SU-DHL-6 (cell line): ENCODE measurements at regions not wholly inside any gene's neighbourhood (a gene's known extent, or its start where the extent isn't known, plus 50 kb on each side); places are given as distances from the start of the nearest gene placed in this dataset.

Experiments
- H2AFZ ChIP-seq: fragments of 200-600 bp; sonication (generic); 2 replicates; pipeline ENCODE4 v1.6.1; 2014; ENCODE audit warnings: low read depth, mild to moderate bottlenecking, moderate library complexity, mixed read lengths, antibody characterized with exemption, low read length; ENCODE audit not compliant: severe bottlenecking
- H3F3A ChIP-seq: fragments of 200-600 bp; shearing (Covaris generic); 2 replicates; pipeline ENCODE4 v1.6.0; 2016; ENCODE audit warnings: antibody characterized with exemption, mild to moderate bottlenecking; ENCODE audit not compliant: insufficient read depth
- H3K27ac ChIP-seq: fragments of 200-600 bp; sonication (generic); 2 replicates; pipeline ENCODE4 v1.5.1; 2016; ENCODE audit warnings: low read depth, mild to moderate bottlenecking, low read length, moderate library complexity, mixed read lengths
- H3K27me3 ChIP-seq: fragments of 200-600 bp; sonication (generic), shearing (Covaris generic); 2 replicates; pipeline ENCODE4 v1.6.0; 2014; ENCODE audit warnings: mild to moderate bottlenecking, low read length
- H3K36me3 ChIP-seq: fragments of 200-600 bp; sonication (generic); 2 replicates; pipeline ENCODE4 v1.6.1; 2014; ENCODE audit warnings: mild to moderate bottlenecking, low read length, mixed read lengths
- H3K4me2 ChIP-seq: fragments of 300-600, 200-600 bp; shearing (Covaris generic), sonication (generic); 2 replicates; pipeline ENCODE4 v1.6.0; 2014; ENCODE audit warnings: low read length, low read depth, mild to moderate bottlenecking; ENCODE audit not compliant: poor library complexity, severe bottlenecking
- H3K4me3 ChIP-seq: fragments of 200-600 bp; sonication (generic); 2 replicates; pipeline ENCODE4 v1.5.1; 2014; ENCODE audit warnings: antibody characterized with exemption, low read length, mild to moderate bottlenecking, mixed read lengths; ENCODE audit not compliant: insufficient read depth, poor library complexity, severe bottlenecking
- H3K79me2 ChIP-seq: fragments of 200-600 bp; sonication (generic); 2 replicates; pipeline ENCODE4 v1.6.1; 2014; ENCODE audit warnings: mild to moderate bottlenecking, low read length, moderate library complexity; ENCODE audit not compliant: insufficient read depth
- H3K9ac ChIP-seq: fragments of 200-600 bp; sonication (generic); 2 replicates; pipeline ENCODE4 v1.7.0; 2014; ENCODE audit warnings: mild to moderate bottlenecking, low read length
- H3K9me2 ChIP-seq: fragments of 200-600 bp; sonication (generic); replicated peaks from 2 replicates; pipeline ENCODE4 v1.6.1; 2014; ENCODE audit warnings: low read length; ENCODE audit not compliant: insufficient read depth
- H3K9me3 ChIP-seq: fragments of 200-600 bp; sonication (generic); 2 replicates; pipeline ENCODE4 v1.6.1; 2014; ENCODE audit warnings: low read length, mixed read lengths; ENCODE audit not compliant: insufficient read depth
- H4K20me1 ChIP-seq: fragments of 200-600 bp; sonication (generic); 2 replicates; pipeline ENCODE4 v1.6.1; 2014; ENCODE audit warnings: low read depth, mild to moderate bottlenecking, antibody characterized with exemption, low read length, moderate library complexity, mixed read lengths
- EZH2phosphoT487 ChIP-seq: fragments of 200-600 bp; sonication (generic), shearing (Covaris generic); conservative IDR thresholded peaks from 2 replicates; pipeline ENCODE4 v1.6.1; 2018; ENCODE audit warnings: mild to moderate bottlenecking, antibody characterized with exemption, low read length, moderate library complexity, mixed read lengths
- TF ChIP-seq, protein P1 (sequence below): fragments of 200-600 bp; sonication (generic); IDR thresholded peaks from one replicate; pipeline ENCODE4 v1.5.1; 2017; ENCODE audit warnings: antibody characterized with exemption, mild to moderate bottlenecking, low read length, moderate library complexity; ENCODE audit not compliant: insufficient read depth, poor library complexity, severe bottlenecking

GRCh38 chr15:69943637-69944036 is 154.1 kb downstream of the TLE3 start:
- H4K20me1 ChIP-seq: no peaks in the 10 kb centered on the region
- TF ChIP-seq, protein P1, sequence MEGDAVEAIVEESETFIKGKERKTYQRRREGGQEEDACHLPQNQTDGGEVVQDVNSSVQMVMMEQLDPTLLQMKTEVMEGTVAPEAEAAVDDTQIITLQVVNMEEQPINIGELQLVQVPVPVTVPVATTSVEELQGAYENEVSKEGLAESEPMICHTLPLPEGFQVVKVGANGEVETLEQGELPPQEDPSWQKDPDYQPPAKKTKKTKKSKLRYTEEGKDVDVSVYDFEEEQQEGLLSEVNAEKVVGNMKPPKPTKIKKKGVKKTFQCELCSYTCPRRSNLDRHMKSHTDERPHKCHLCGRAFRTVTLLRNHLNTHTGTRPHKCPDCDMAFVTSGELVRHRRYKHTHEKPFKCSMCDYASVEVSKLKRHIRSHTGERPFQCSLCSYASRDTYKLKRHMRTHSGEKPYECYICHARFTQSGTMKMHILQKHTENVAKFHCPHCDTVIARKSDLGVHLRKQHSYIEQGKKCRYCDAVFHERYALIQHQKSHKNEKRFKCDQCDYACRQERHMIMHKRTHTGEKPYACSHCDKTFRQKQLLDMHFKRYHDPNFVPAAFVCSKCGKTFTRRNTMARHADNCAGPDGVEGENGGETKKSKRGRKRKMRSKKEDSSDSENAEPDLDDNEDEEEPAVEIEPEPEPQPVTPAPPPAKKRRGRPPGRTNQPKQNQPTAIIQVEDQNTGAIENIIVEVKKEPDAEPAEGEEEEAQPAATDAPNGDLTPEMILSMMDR: no peak
- TF ChIP-seq EZH2phosphoT487: no peak

DNA sequence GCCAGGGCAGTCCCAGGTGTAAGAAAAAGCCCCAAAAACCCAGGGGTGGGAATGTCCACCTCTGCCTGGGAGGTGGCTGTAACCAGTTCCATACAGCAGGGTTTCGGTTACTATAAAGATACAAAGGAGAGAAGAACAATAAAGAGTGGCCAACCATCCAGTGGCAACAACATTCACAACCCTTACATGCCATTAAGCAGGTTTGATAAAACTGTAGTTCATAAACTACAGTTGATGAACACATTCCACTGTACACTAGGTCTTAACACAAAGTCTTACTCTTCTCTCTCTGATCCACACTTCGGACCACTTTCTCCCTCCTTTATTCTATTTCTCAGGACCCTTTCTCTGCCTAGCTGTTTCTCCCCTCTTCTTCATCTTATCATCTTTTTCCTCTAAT is 152.0 kb downstream of the TLE3 start:
- Histone ChIP-seq H3K4me3 (no peak overlapping the region), H2AFZ (no peak overlapping the region), H3K27ac (no peak overlapping the region), H4K20me1 (no peaks in the 10 kb centered on the region), H3K9me3 (no peaks in the 10 kb centered on the region), H3K36me3 (no peaks in the 10 kb centered on the region), H3K4me2 (no peak overlapping the region), H3K9me2 (no peaks in the 10 kb centered on the region), H3K27me3 (no peaks in the 10 kb centered on the region), H3F3A (no peaks in the 10 kb centered on the region), H3K9ac (no peak overlapping the region), H3K79me2 (no peaks in the 10 kb centered on the region)
- TF ChIP-seq, protein P1: no peak
- TF ChIP-seq EZH2phosphoT487: no peak

More at GRCh38 chr15:69943637-69944036, 154.1 kb downstream of the TLE3 start:
- H3K4me2 ChIP-seq: no peak overlapping the region
- no peak overlapping the region for H3K9ac ChIP-seq
- H3K9me3 ChIP-seq: no peaks in the 10 kb centered on the region
- H3K79me2 ChIP-seq: no peaks in the 10 kb centered on the region
- H2AFZ ChIP-seq: no peak overlapping the region
- no peaks in the 10 kb centered on the region for H3K27me3 ChIP-seq
- no peaks in the 10 kb centered on the region for H3F3A ChIP-seq
- no peak overlapping the region for H3K4me3 ChIP-seq
- H3K9me2 ChIP-seq: no peaks in the 10 kb centered on the region
- no peaks in the 10 kb centered on the region for H3K36me3 ChIP-seq
- no peak overlapping the region for H3K27ac ChIP-seq

GRCh38 chr15:69946870-69947269 is 150.8 kb downstream of the TLE3 start:
- H2AFZ ChIP-seq: no peak overlapping the region
- no peaks in the 10 kb centered on the region for H3F3A ChIP-seq
- no peaks in the 10 kb centered on the region for H3K9me3 ChIP-seq
- H3K4me2 ChIP-seq: no peak overlapping the region
- no peaks in the 10 kb centered on the region for H3K27me3 ChIP-seq
- H3K27ac ChIP-seq: no peak overlapping the region
- no peak for TF ChIP-seq EZH2phosphoT487
- TF ChIP-seq, protein P1: no peak
- H3K4me3 ChIP-seq: no peak overlapping the region
- H3K9ac ChIP-seq: no peak overlapping the region
- H3K9me2 ChIP-seq: no peaks in the 10 kb centered on the region
- H3K79me2 ChIP-seq: no peaks in the 10 kb centered on the region
- H3K36me3 ChIP-seq: no peaks in the 10 kb centered on the region
- H4K20me1 ChIP-seq: no peaks in the 10 kb centered on the region
